Peyer's patch (tissue), 4 donors: ENCODE measurements at regions not wholly inside any gene's neighbourhood (a gene's known extent, or its start where the extent isn't known, plus 50 kb on each side); places are given as distances from the start of the nearest gene placed in this dataset.

Experiments
- POLR2A ChIP-seq, 2 donors: fragments of 450-650 bp; IDR thresholded peaks; one replicate each; pipeline ENCODE4 v1.5.1; 2017; ENCODE audit warnings: antibody characterized with exemption in 2 of 2, mild to moderate bottlenecking in 2 of 2, moderate library complexity in 2 of 2
- TF ChIP-seq, protein P1 (sequence below), 6 experiments: fragments of 450-650 bp in 4 of 6; fragments of 200-600 bp in 2 of 6; sonication (generic) in 1 of 6; IDR thresholded peaks; one replicate each; pipeline ENCODE4 v1.5.1; 2017 to 2019; ENCODE audit warnings: antibody characterized with exemption in 6 of 6, mild to moderate bottlenecking in 3 of 6, moderate library complexity in 1 of 6

GRCh38 chr7:68754414-68754813, 843.9 kb upstream of the AUTS2 start:
- no peak for TF ChIP-seq POLR2A (IDR thresholded peaks at IDR 0.05)
- TF ChIP-seq, protein P1, sequence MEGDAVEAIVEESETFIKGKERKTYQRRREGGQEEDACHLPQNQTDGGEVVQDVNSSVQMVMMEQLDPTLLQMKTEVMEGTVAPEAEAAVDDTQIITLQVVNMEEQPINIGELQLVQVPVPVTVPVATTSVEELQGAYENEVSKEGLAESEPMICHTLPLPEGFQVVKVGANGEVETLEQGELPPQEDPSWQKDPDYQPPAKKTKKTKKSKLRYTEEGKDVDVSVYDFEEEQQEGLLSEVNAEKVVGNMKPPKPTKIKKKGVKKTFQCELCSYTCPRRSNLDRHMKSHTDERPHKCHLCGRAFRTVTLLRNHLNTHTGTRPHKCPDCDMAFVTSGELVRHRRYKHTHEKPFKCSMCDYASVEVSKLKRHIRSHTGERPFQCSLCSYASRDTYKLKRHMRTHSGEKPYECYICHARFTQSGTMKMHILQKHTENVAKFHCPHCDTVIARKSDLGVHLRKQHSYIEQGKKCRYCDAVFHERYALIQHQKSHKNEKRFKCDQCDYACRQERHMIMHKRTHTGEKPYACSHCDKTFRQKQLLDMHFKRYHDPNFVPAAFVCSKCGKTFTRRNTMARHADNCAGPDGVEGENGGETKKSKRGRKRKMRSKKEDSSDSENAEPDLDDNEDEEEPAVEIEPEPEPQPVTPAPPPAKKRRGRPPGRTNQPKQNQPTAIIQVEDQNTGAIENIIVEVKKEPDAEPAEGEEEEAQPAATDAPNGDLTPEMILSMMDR (IDR thresholded peaks at IDR 0.05), result no peak
